Panc1 (cell line): ENCODE measurements at regions not wholly inside any gene's neighbourhood (a gene's known extent, or its start where the extent isn't known, plus 50 kb on each side); places are given as distances from the start of the nearest gene placed in this dataset.
A peak's percentile ranks its signal among the peaks of the same experiment; 100 is the strongest.

Experiments used
- ATAC-seq: fragments of 200-7000 bp; cut with Tn5 transposase; 2 replicates; pipeline ENCODE4 v1.9.1; 2020; ENCODE audit warnings: mild to moderate bottlenecking, moderate library complexity
- BruUV-seq: library from RNA; stranded (reverse); fragments of 400-500 nt; replicated peaks from 2 replicates; lab custom pipeline; 2021; lab: Mats Ljungman, UMichigan
- CTCF ChIA-PET: fragments of 300-600 bp; sonication (Branson Sonifier 250); formaldehyde crosslinking; loops from one replicate; lab custom pipeline; 2022; ENCODE audit warnings: antibody characterized with exemption; lab: Charles Lee
- POLR2A ChIA-PET: fragments of 300-600 bp; sonication (Branson Sonifier 250); formaldehyde crosslinking; loops from one replicate; lab custom pipeline; 2022; ENCODE audit warnings: antibody characterized with exemption; lab: Charles Lee
- DNase-seq: peaks from one replicate; pipeline ENCODE4 v3.0.0-alpha.2; 2010; ENCODE audit warnings: low read depth, low spot score
- H3K27ac ChIP-seq: 2 replicates; pipeline ENCODE4 v1.5.1; 2011; ENCODE audit warnings: mild to moderate bottlenecking, low read length, inconsistent platforms
- H3K27me3 ChIP-seq: fragments of 200-500 bp; sonication (Bioruptor generic); 2 replicates; pipeline ENCODE4 v1.6.0; 2014; ENCODE audit warnings: low read length, inconsistent platforms; ENCODE audit not compliant: control insufficient read depth, insufficient read depth
- H3K36me3 ChIP-seq: fragments of 200-500 bp; sonication (Bioruptor generic); 2 replicates; pipeline ENCODE4 v1.5.1; 2014; ENCODE audit warnings: inconsistent platforms, mild to moderate bottlenecking, low read length, moderate library complexity; ENCODE audit not compliant: control insufficient read depth, insufficient read depth
- H3K4me1 ChIP-seq: 2 replicates; pipeline ENCODE4 v1.5.1; 2011; ENCODE audit warnings: inconsistent platforms, mild to moderate bottlenecking, low read length, moderate library complexity; ENCODE audit not compliant: control insufficient read depth, insufficient read depth
- H3K4me3 ChIP-seq, 2 experiments: 2 replicates each; pipeline ENCODE4 v1.5.1; 2011 to 2012; ENCODE audit warnings: low read depth in 2 of 2, low read length in 2 of 2, mild to moderate bottlenecking in 2 of 2, inconsistent platforms in 1 of 2, moderate library complexity in 1 of 2
- H3K9me3 ChIP-seq: fragments of 200-500 bp; sonication (Bioruptor generic); 2 replicates; pipeline ENCODE4 v1.5.1; 2014; ENCODE audit warnings: low read depth, mild to moderate bottlenecking, inconsistent platforms, low read length, moderate library complexity; ENCODE audit not compliant: control insufficient read depth, insufficient read depth
- POLR2AphosphoS5 ChIP-seq: IDR thresholded peaks from 2 replicates; pipeline ENCODE4 v1.6.1; 2012; ENCODE audit warnings: mild to moderate bottlenecking, low read depth, low read length, moderate library complexity
- SIN3A ChIP-seq: IDR thresholded peaks from 2 replicates; pipeline ENCODE4 v1.6.1; 2012; ENCODE audit warnings: low read depth, mild to moderate bottlenecking, low read length, moderate library complexity, borderline replicate concordance; ENCODE audit not compliant: insufficient read depth
- TCF7L2 ChIP-seq: IDR thresholded peaks from 2 replicates; pipeline ENCODE4 v1.6.1; 2011; ENCODE audit warnings: mild to moderate bottlenecking, low read depth, low read length, inconsistent platforms
- in situ Hi-C: cut with HindIII; loops from 2 replicates; pipeline ENCODE4 v1.10.0; 2016; ENCODE audit warnings: low sequenced_read_pairs, low pct_unique_long_range_greater_than_20kb
- intact Hi-C: fragments of 100-400 bp; cut with micrococcal nuclease; formaldehyde crosslinking; loops from one replicate; pipeline ENCODE4 v1.10.0; 2022; ENCODE audit not compliant: unreplicated experiment
- TF ChIP-seq, protein P1 (sequence below), 2 experiments: IDR thresholded peaks; 2 replicates each; pipeline ENCODE4 v1.6.1; 2011 to 2012; ENCODE audit warnings: low read depth in 2 of 2, control low read depth in 1 of 2, low read length in 1 of 2, mild to moderate bottlenecking in 1 of 2, moderate library complexity in 1 of 2; ENCODE audit not compliant: insufficient read depth in 1 of 2
- TF ChIP-seq, protein P2 (sequence below): fragments of 450-650 bp; IDR thresholded peaks from 2 replicates; pipeline ENCODE4 v1.5.1; 2017; ENCODE audit warnings: mild to moderate bottlenecking

DNA sequence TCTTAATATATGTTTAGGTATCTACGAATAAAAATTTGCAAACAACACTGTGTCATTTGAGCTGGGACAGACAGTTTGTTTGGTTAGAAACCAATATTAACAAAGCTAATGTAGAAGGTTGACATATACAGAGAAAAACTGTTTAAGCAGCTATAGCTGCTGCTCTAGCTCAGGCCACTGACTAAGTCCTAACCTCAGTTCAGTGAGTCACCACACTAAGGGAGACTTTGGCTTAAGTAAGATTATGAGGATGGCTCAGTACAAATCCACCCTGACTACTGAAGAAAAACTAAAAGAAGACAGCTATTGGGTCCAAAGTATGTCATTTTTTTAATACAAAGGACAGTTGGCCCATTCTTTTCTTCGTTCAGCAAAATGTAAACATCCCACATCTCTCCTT is 717.3 kb upstream of the ACTRT1 start:
- ChIA-PET POLR2A (no interaction called here), CTCF (no interaction called here)
- H3K27ac ChIP-seq: no peak overlapping the region
- ATAC-seq: no peak
- no peaks in the 10 kb centered on the region for H3K27me3 ChIP-seq
- intact Hi-C loops: no loop called here
- TF ChIP-seq, protein P1, sequence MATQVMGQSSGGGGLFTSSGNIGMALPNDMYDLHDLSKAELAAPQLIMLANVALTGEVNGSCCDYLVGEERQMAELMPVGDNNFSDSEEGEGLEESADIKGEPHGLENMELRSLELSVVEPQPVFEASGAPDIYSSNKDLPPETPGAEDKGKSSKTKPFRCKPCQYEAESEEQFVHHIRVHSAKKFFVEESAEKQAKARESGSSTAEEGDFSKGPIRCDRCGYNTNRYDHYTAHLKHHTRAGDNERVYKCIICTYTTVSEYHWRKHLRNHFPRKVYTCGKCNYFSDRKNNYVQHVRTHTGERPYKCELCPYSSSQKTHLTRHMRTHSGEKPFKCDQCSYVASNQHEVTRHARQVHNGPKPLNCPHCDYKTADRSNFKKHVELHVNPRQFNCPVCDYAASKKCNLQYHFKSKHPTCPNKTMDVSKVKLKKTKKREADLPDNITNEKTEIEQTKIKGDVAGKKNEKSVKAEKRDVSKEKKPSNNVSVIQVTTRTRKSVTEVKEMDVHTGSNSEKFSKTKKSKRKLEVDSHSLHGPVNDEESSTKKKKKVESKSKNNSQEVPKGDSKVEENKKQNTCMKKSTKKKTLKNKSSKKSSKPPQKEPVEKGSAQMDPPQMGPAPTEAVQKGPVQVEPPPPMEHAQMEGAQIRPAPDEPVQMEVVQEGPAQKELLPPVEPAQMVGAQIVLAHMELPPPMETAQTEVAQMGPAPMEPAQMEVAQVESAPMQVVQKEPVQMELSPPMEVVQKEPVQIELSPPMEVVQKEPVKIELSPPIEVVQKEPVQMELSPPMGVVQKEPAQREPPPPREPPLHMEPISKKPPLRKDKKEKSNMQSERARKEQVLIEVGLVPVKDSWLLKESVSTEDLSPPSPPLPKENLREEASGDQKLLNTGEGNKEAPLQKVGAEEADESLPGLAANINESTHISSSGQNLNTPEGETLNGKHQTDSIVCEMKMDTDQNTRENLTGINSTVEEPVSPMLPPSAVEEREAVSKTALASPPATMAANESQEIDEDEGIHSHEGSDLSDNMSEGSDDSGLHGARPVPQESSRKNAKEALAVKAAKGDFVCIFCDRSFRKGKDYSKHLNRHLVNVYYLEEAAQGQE (IDR thresholded peaks at IDR 0.05; ENCODE audit: insufficient read depth in 1 of 2, low read depth in 2 of 2, low read length in 1 of 2): no peak
- TF ChIP-seq SIN3A: no peak
- TF ChIP-seq, protein P2, sequence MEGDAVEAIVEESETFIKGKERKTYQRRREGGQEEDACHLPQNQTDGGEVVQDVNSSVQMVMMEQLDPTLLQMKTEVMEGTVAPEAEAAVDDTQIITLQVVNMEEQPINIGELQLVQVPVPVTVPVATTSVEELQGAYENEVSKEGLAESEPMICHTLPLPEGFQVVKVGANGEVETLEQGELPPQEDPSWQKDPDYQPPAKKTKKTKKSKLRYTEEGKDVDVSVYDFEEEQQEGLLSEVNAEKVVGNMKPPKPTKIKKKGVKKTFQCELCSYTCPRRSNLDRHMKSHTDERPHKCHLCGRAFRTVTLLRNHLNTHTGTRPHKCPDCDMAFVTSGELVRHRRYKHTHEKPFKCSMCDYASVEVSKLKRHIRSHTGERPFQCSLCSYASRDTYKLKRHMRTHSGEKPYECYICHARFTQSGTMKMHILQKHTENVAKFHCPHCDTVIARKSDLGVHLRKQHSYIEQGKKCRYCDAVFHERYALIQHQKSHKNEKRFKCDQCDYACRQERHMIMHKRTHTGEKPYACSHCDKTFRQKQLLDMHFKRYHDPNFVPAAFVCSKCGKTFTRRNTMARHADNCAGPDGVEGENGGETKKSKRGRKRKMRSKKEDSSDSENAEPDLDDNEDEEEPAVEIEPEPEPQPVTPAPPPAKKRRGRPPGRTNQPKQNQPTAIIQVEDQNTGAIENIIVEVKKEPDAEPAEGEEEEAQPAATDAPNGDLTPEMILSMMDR: no peak
- TF ChIP-seq POLR2AphosphoS5: no peak
- TF ChIP-seq TCF7L2: no peak
- in situ Hi-C loops: no loop called here
- no peaks in the 10 kb centered on the region for H3K36me3 ChIP-seq
- no peak overlapping the region for H3K4me3 ChIP-seq
- no peaks in the 10 kb centered on the region for H3K9me3 ChIP-seq
- no TSS peak for BruUV-seq
- H3K4me1 ChIP-seq: no peaks in the 10 kb centered on the region
- no peak for DNase-seq

DNA sequence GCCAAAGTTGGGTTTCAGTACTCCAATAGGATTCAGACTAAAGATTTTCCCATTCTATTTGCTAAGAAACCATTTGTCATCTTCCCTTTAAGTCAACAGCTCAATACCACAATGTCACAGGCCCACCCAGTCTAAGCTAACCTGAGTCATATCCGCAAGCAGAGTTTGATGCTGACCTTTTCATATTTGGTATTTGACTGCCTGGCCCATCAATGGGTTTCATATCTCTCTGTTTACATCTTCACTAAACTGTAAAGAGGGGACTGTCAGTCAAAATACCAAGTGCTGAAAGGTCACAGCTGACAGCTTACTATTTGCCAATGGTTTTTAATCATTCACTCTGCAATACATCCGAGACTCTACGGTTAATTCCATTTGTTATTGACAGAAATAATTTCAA is 707.5 kb upstream of the ACTRT1 start:
- no TSS peak for BruUV-seq
- in situ Hi-C loops: no loop called here
- DNase-seq (peak; percentile 27), ATAC-seq (no peak)
- intact Hi-C loops: no loop called here
- ChIA-PET POLR2A (no interaction called here), CTCF (no interaction called here)
- H3K4me3 ChIP-seq: no peak overlapping the region
- no peaks in the 10 kb centered on the region for H3K36me3 ChIP-seq
- no peaks in the 10 kb centered on the region for H3K9me3 ChIP-seq
- no peaks in the 10 kb centered on the region for H3K27me3 ChIP-seq
- TF ChIP-seq POLR2AphosphoS5 (no peak), TCF7L2 (no peak), SIN3A (no peak)
- TF ChIP-seq, protein P2: no peak
- TF ChIP-seq, protein P1 (IDR thresholded peaks at IDR 0.05; ENCODE audit: insufficient read depth in 1 of 2, low read depth in 2 of 2, low read length in 1 of 2): no peak
- H3K4me1 ChIP-seq: no peaks in the 10 kb centered on the region
- no peak overlapping the region for H3K27ac ChIP-seq
